Upper lobe of left lung (tissue), 6 donors: ENCODE measurements at regions not wholly inside any gene's neighbourhood (a gene's known extent, or its start where the extent isn't known, plus 50 kb on each side); places are given as distances from the start of the nearest gene placed in this dataset.

Experiments used
- ATAC-seq, 2 donors: fragments of 200-7000 bp; cut with Tn5 transposase; one replicate each; pipeline ENCODE4 v1.9.1; 2022; ENCODE audit warnings: mild to moderate bottlenecking in 2 of 2, moderate library complexity in 2 of 2; ENCODE audit not compliant: low FRiP score in 2 of 2
- DNase-seq, 2 donors: peaks; one replicate each; pipeline ENCODE4 v3.0.0-alpha.2; 2019 to 2020
- H3K27ac ChIP-seq, 4 donors: fragments of 200-600 bp; sonication (generic); one replicate each; pipeline ENCODE4 v1.5.1; 2016 to 2019
- H3K27me3 ChIP-seq, 4 donors: fragments of 200-600 bp; sonication (generic); one replicate each; pipeline ENCODE4 v1.5.1; 2017 to 2019
- H3K36me3 ChIP-seq, 4 donors: fragments of 200-600 bp; sonication (generic); one replicate each; pipeline ENCODE4 v1.5.1; 2016 to 2019
- H3K4me1 ChIP-seq, 4 donors: fragments of 200-600 bp; sonication (generic); one replicate each; pipeline ENCODE4 v1.5.1; 2018 to 2019
- H3K4me3 ChIP-seq, 4 donors: fragments of 200-600 bp; sonication (generic); one replicate each; pipeline ENCODE4 v1.5.1; 2017 to 2019; ENCODE audit warnings: mild to moderate bottlenecking in 2 of 4, moderate library complexity in 1 of 4
- H3K9me3 ChIP-seq, 4 donors: fragments of 200-600 bp; sonication (generic); one replicate each; pipeline ENCODE4 v1.5.1; 2018 to 2019
- EP300 ChIP-seq, 4 donors: sonication (generic); formaldehyde crosslinking; IDR thresholded peaks; one replicate each; pipeline ENCODE4 v1.5.1; 2017; ENCODE audit warnings: antibody characterized with exemption in 4 of 4, control low read depth in 2 of 4
- POLR2A ChIP-seq, 4 donors: fragments of 450-650 bp; IDR thresholded peaks; one replicate each; pipeline ENCODE4 v1.5.1; 2016 to 2017; ENCODE audit warnings: antibody characterized with exemption in 4 of 4, mild to moderate bottlenecking in 2 of 4
- POLR2AphosphoS5 ChIP-seq, 2 donors: sonication (generic); formaldehyde crosslinking; IDR thresholded peaks; one replicate each; pipeline ENCODE4 v1.5.1; 2017; ENCODE audit warnings: antibody characterized with exemption in 2 of 2
- WGBS, 2 donors: methylation state at CpG; one replicate each; pipeline ENCODE4 v1.1.5; 2017 to 2018; 5-methylcytosine and 5-hydroxymethylcytosine counted together
- TF ChIP-seq, protein P1 (sequence below), 6 experiments: fragments of 450-650 bp in 4 of 6; fragments of 200-600 bp in 2 of 6; sonication (generic) in 2 of 6; IDR thresholded peaks; one replicate each; pipeline ENCODE4 v1.5.1; 2016 to 2019; ENCODE audit warnings: antibody characterized with exemption in 6 of 6
- donor health status: DM: no; HTN: no; CAD: no; lungs with moderate emphysema.
- donor health status: DM: no; HTN: yes; CAD: no; lungs with severe emphysema.

DNA sequence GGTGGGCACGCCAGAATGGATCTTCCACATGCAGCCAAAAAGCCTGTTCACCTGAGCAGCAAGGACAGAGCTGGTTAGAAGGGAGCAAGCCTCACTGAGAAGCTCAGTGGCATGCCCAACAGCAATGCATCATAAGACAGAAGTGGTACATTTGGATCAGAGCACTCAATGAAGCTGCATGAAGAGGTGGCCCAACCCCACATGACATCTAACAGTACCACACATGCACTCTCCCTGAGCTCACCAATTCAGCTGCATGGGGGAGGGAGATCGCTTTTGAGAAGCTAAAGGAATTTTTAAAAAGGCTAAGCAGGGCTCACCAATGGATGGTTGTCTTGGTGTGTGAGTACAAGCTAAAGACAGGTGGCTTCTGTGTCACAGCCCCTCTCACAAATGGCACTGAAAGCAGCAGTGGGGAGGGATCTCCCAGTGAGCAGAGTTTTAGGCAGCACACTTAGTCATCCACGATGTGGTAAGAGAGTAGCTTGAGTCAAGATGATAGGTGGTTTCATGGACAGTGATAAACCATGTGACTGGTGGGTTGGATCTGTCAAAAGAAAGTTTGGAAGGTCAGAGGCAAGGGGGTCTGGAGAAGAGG lies 166.6 kb upstream of the TAB2 start:
- DNase-seq, result no peak
- WGBS, 2 donors, result 87 to 92% methylated on average over 3 of the region's 3 CpGs
- no peak for TF ChIP-seq POLR2A (IDR thresholded peaks at IDR 0.05)
- TF ChIP-seq, protein P1, sequence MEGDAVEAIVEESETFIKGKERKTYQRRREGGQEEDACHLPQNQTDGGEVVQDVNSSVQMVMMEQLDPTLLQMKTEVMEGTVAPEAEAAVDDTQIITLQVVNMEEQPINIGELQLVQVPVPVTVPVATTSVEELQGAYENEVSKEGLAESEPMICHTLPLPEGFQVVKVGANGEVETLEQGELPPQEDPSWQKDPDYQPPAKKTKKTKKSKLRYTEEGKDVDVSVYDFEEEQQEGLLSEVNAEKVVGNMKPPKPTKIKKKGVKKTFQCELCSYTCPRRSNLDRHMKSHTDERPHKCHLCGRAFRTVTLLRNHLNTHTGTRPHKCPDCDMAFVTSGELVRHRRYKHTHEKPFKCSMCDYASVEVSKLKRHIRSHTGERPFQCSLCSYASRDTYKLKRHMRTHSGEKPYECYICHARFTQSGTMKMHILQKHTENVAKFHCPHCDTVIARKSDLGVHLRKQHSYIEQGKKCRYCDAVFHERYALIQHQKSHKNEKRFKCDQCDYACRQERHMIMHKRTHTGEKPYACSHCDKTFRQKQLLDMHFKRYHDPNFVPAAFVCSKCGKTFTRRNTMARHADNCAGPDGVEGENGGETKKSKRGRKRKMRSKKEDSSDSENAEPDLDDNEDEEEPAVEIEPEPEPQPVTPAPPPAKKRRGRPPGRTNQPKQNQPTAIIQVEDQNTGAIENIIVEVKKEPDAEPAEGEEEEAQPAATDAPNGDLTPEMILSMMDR (IDR thresholded peaks at IDR 0.05), result no peak
- TF ChIP-seq POLR2AphosphoS5 (IDR thresholded peaks at IDR 0.05), result no peak
- no peak for TF ChIP-seq EP300 (IDR thresholded peaks at IDR 0.05)

DNA sequence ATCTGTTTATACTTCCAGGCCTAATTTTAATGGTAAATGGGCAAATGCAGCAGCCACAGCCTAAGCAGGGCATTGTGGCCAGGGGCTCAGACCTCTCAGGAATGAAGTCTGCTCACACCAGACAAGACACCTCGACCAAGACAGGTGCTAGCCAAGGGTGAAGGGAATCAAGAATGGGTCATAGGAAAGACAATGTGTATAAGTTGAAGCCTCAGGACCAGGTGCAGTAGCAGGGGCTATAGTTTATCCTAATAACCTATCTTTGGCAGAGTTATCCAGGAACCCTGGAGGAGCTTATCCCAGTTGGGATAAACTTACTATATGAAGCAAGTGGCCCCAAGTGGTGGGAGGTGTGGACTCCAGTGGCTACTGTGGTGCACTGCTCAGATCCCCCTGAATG lies 165.0 kb upstream of the TAB2 start:
- WGBS, 2 donors, result 84 to 100% methylated on average over 1 of the region's 1 CpG

More for the DNA sequence above, 166.6 kb upstream of the TAB2 start:
- ATAC-seq, result no peak
- Histone ChIP-seq H3K9me3 (no peaks in the 10 kb centered on the region), H3K4me3 (no peak overlapping the region), H3K27ac (no peak overlapping the region), H3K27me3 (no peaks in the 10 kb centered on the region), H3K4me1 (peaks cover 0 to 3% (median 0%) of the 10 kb centered on the region in 4 donors), H3K36me3 (no peaks in the 10 kb centered on the region)

DNA sequence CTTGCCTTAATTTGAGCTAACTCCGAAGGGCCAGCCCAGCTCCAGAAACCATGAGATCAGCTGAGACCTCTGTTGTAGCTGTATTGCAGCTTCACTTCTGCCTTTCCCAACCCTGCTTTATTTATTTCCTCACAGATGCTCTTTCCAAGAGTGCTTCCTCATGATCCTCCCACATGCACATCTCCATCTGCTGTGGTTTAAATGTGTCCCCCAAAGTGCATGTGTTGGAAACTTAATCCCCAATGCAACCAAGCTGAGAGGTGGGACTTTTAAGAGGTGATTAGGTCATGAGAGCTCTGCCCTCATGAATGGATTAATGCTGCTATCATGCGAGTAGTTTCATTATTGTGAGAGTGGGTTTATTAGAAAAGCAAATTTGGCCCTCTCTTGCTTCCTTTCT lies 164.4 kb upstream of the TAB2 start:
- peaks cover 0 to under 1% (median 0%) of the 10 kb centered on the region in 4 donors for H3K4me1 ChIP-seq
- ATAC-seq (peak in 1 of 2 donors; percentile 70), DNase-seq (no peak)
- no peaks in the 10 kb centered on the region for H3K36me3 ChIP-seq
- 76% methylated on average over 2 of the region's 2 CpGs for WGBS, 2 donors
- no peak overlapping the region for H3K4me3 ChIP-seq
- TF ChIP-seq POLR2AphosphoS5 (IDR thresholded peaks at IDR 0.05), result no peak
- no peak for TF ChIP-seq EP300 (IDR thresholded peaks at IDR 0.05)
- TF ChIP-seq, protein P1 (IDR thresholded peaks at IDR 0.05), result no peak
- no peak for TF ChIP-seq POLR2A (IDR thresholded peaks at IDR 0.05)
- no peaks in the 10 kb centered on the region for H3K27me3 ChIP-seq
- H3K9me3 ChIP-seq, result no peaks in the 10 kb centered on the region
- H3K27ac ChIP-seq, result no peak overlapping the region

More for the DNA sequence above, 165.0 kb upstream of the TAB2 start:
- Histone ChIP-seq H3K9me3 (no peaks in the 10 kb centered on the region), H3K27me3 (no peaks in the 10 kb centered on the region), H3K27ac (no peak overlapping the region), H3K36me3 (no peaks in the 10 kb centered on the region), H3K4me1 (peaks cover 0 to 3% (median 0%) of the 10 kb centered on the region in 4 donors), H3K4me3 (no peak overlapping the region)
- no peak for DNase-seq
- TF ChIP-seq POLR2AphosphoS5 (IDR thresholded peaks at IDR 0.05), result no peak
- no peak for TF ChIP-seq POLR2A (IDR thresholded peaks at IDR 0.05)
- no peak for TF ChIP-seq EP300 (IDR thresholded peaks at IDR 0.05)
- TF ChIP-seq, protein P1 (IDR thresholded peaks at IDR 0.05), result no peak
- ATAC-seq, result no peak

DNA sequence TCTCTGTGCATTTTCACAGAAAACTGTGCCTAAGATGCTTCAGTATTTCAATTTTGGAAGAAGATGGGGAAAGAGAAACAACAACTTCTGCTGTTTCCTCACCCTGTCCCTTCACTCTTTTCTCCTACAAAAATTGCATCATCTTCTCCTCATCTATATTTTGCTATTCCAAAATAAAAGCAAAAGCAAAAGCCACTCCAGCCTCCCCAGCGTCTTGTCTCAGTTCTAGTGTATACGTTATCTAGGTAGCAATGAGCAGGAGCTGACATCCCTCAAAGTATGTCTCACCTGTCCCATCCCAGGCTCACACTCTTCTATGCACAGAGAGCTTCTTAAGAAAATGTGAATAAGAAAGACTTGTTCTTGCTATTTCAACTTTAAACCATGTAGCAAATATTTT lies 163.8 kb upstream of the TAB2 start:
- H3K36me3 ChIP-seq, result no peaks in the 10 kb centered on the region
- H3K4me3 ChIP-seq, result no peak overlapping the region
- WGBS, 2 donors, result 65 to 79% methylated on average over 2 of the region's 2 CpGs
- TF ChIP-seq EP300 (IDR thresholded peaks at IDR 0.05) (no peak), POLR2A (IDR thresholded peaks at IDR 0.05) (no peak), POLR2AphosphoS5 (IDR thresholded peaks at IDR 0.05) (no peak)
- TF ChIP-seq, protein P1 (IDR thresholded peaks at IDR 0.05), result no peak
- H3K9me3 ChIP-seq, result no peaks in the 10 kb centered on the region
- H3K27ac ChIP-seq, result no peak overlapping the region
- no peaks in the 10 kb centered on the region for H3K4me1 ChIP-seq
- DNase-seq (no peak), ATAC-seq (no peak)
- H3K27me3 ChIP-seq, result no peaks in the 10 kb centered on the region

DNA sequence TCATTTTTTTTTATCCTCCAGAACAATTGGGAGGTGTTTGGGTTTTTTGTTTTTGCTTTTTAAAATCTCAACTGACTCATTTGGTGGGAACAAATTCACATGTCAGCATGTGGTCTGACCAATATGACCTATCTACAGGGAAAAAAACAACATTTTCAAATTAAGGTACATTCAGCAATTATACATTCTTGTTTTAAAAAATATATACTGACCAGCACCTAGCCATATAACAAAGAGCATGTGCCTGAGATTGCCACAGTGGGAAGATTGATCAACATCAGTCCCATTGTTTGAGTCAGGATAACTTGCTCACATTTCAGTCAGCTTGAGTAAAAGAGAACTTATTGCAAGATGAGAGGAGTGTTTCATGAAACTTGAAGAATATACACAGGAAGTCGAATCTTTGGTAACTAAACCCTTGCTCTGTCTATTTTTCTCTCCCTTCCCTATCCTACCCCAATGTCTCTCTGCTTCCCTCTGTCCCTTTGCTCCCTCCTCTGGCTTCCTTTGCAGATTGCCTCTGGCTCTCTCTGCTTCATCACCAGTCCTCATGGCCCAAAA lies 163.2 kb upstream of the TAB2 start:
- no peak for ATAC-seq
- WGBS, 2 donors, result 61 to 66% methylated on average over 1 of the region's 1 CpG

More for the DNA sequence above, 163.2 kb upstream of the TAB2 start:
- H3K4me3 ChIP-seq, result no peak overlapping the region
- no peaks in the 10 kb centered on the region for H3K9me3 ChIP-seq
- H3K27me3 ChIP-seq, result no peaks in the 10 kb centered on the region
- H3K36me3 ChIP-seq, result no peaks in the 10 kb centered on the region
- no peak overlapping the region for H3K27ac ChIP-seq
- no peaks in the 10 kb centered on the region for H3K4me1 ChIP-seq
- DNase-seq, result no peak
- TF ChIP-seq EP300 (IDR thresholded peaks at IDR 0.05) (no peak), POLR2A (IDR thresholded peaks at IDR 0.05) (no peak), POLR2AphosphoS5 (IDR thresholded peaks at IDR 0.05) (no peak)
- TF ChIP-seq, protein P1 (IDR thresholded peaks at IDR 0.05), result no peak
